ENCODE measurements at regions not wholly inside any gene's neighbourhood (a gene's known extent, or its start where the extent isn't known, plus 50 kb on each side); places are given as distances from the start of the nearest gene placed in this dataset.

GRCh38 chr1:81225789-81226602, 574.7 kb upstream of the ADGRL2 start:
- ChIA-PET POLR2A (no interaction called here), CTCF (no interaction called here)
- Mint-ChIP-seq H3K27ac (no peak overlapping the region), H3K4me1 (no peaks in the 10 kb centered on the region), H3K36me3 (ENCODE audit: low read depth) (no peaks in the 10 kb centered on the region), H3K9me3 (peaks cover 2% of the 10 kb centered on the region), H3K4me3 (no peak overlapping the region), H3K27me3 (no peaks in the 10 kb centered on the region)
- ATAC-seq (ENCODE audit: low read depth) (no peak), DNase-seq (no peak)
- TF ChIP-seq, protein P1, sequence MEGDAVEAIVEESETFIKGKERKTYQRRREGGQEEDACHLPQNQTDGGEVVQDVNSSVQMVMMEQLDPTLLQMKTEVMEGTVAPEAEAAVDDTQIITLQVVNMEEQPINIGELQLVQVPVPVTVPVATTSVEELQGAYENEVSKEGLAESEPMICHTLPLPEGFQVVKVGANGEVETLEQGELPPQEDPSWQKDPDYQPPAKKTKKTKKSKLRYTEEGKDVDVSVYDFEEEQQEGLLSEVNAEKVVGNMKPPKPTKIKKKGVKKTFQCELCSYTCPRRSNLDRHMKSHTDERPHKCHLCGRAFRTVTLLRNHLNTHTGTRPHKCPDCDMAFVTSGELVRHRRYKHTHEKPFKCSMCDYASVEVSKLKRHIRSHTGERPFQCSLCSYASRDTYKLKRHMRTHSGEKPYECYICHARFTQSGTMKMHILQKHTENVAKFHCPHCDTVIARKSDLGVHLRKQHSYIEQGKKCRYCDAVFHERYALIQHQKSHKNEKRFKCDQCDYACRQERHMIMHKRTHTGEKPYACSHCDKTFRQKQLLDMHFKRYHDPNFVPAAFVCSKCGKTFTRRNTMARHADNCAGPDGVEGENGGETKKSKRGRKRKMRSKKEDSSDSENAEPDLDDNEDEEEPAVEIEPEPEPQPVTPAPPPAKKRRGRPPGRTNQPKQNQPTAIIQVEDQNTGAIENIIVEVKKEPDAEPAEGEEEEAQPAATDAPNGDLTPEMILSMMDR (IDR thresholded peaks at IDR 0.05), result no peak
- intact Hi-C loops (cut with micrococcal nuclease), result no loop called here

DNA sequence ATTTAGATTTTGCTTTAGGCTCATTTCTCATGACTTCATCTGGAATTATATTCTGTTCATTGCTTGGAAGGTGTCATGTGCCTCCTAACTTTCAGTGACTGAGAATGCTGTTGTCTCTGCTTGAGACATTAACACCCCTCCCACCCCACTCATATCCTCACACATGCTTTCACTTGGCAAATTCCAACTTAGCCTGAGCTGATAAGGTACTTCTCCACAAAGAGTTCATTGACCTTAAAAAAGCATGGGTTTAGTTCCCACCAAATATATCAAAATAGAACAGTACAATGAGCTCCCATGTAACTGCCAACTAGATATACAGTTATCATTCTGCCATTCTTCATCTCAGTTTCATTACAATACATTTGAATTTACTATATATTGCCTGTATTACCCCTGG, 576.5 kb upstream of the ADGRL2 start:
- H3K4me3 Mint-ChIP-seq, result no peak overlapping the region
- H3K27me3 Mint-ChIP-seq, result no peaks in the 10 kb centered on the region
- intact Hi-C loops (cut with micrococcal nuclease), result no loop called here
- ChIA-PET CTCF (no interaction called here), POLR2A (no interaction called here)
- H3K9me3 Mint-ChIP-seq, result peaks cover 2% of the 10 kb centered on the region
- TF ChIP-seq, protein P1 (IDR thresholded peaks at IDR 0.05), result no peak
- H3K36me3 Mint-ChIP-seq (ENCODE audit: low read depth), result no peaks in the 10 kb centered on the region
- no peak overlapping the region for H3K27ac Mint-ChIP-seq
- DNase-seq, result no peak
- no peaks in the 10 kb centered on the region for H3K4me1 Mint-ChIP-seq
- ATAC-seq (ENCODE audit: low read depth), result no peak

GRCh38 chr1:81221564-81221963, 579.2 kb upstream of the ADGRL2 start:
- Mint-ChIP-seq H3K27me3 (no peaks in the 10 kb centered on the region), H3K4me1 (no peaks in the 10 kb centered on the region), H3K27ac (no peak overlapping the region), H3K4me3 (no peak overlapping the region), H3K36me3 (ENCODE audit: low read depth) (no peaks in the 10 kb centered on the region), H3K9me3 (peaks cover 2% of the 10 kb centered on the region)
- TF ChIP-seq, protein P1 (IDR thresholded peaks at IDR 0.05), result no peak
- CTCF ChIA-PET, result no interaction called here
- POLR2A ChIA-PET, result no interaction called here
- DNase-seq (no peak), ATAC-seq (ENCODE audit: low read depth) (no peak)
- intact Hi-C loops (cut with micrococcal nuclease), result no loop called here

DNA sequence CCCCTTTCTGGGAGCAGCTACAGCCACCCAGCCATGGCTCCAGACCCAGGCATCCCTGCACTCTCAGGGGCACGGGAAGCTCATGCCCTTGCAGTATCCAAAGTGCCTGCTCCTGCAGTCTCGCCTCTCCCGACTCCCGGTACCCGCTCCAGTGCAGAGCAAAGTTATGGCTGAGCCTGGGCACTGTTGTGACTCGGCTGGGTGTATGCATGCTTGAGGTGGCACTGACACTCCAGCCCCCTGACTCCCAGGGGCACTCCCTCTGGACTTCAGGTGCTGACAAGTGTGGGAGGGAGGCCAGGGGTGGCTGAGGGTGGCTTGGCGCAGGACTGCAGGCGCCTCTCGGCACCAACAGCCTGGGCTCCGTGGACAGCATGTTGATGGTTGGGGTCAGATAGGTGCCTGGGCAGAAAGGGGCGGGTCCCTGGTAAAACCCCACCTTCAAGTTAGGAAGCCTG, 580.1 kb upstream of the ADGRL2 start:
- POLR2A ChIA-PET, result no interaction called here
- intact Hi-C loops (cut with micrococcal nuclease), result no loop called here
- ATAC-seq (ENCODE audit: low read depth) (no peak), DNase-seq (no peak)
- no peak overlapping the region for H3K4me3 Mint-ChIP-seq
- no peak overlapping the region for H3K27ac Mint-ChIP-seq
- TF ChIP-seq, protein P1 (IDR thresholded peaks at IDR 0.05), result no peak
- H3K36me3 Mint-ChIP-seq (ENCODE audit: low read depth), result no peaks in the 10 kb centered on the region
- H3K9me3 Mint-ChIP-seq, result peaks cover 2% of the 10 kb centered on the region
- no peaks in the 10 kb centered on the region for H3K4me1 Mint-ChIP-seq
- no peaks in the 10 kb centered on the region for H3K27me3 Mint-ChIP-seq
- CTCF ChIA-PET, result no interaction called here

GRCh38 chr1:81217058-81217457, 583.7 kb upstream of the ADGRL2 start:
- Mint-ChIP-seq H3K4me3 (no peak overlapping the region), H3K27ac (no peak overlapping the region), H3K36me3 (ENCODE audit: low read depth) (no peaks in the 10 kb centered on the region), H3K4me1 (no peaks in the 10 kb centered on the region), H3K9me3 (peaks cover 2% of the 10 kb centered on the region), H3K27me3 (no peaks in the 10 kb centered on the region)
- ChIA-PET POLR2A (no interaction called here), CTCF (no interaction called here)
- intact Hi-C loops (cut with micrococcal nuclease), result no loop called here
- ATAC-seq (ENCODE audit: low read depth) (no peak), DNase-seq (no peak)
- TF ChIP-seq, protein P1 (IDR thresholded peaks at IDR 0.05), result no peak
